Fibroblast of gingiva (primary cell): ENCODE measurements at regions not wholly inside any gene's neighbourhood (a gene's known extent, or its start where the extent isn't known, plus 50 kb on each side); places are given as distances from the start of the nearest gene placed in this dataset.

Experiments used
- DNase-seq: peaks from one replicate; pipeline ENCODE4 v3.0.0-alpha.2; 2011; ENCODE audit warnings: low read depth

DNA sequence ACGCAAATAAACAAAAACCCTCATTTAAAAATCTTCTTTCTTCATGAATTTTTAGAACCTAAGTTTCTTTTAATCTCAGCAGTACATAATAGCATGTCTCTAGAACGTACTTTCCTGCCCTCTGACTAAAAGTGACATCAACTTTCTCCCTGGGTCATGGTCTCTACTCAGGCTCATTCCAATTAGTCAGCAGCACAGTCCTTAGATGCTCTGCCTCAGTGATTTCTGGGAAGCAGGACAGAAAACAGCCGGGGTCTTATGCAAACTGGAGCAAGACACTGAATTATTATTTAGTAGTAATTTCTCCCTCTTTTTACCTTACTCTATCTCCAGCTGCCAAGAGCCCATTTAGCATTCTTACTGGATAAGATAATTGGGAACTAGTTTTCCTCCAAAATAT is 365.2 kb downstream of the TUSC7 start:
- DNase-seq, result no peak

DNA sequence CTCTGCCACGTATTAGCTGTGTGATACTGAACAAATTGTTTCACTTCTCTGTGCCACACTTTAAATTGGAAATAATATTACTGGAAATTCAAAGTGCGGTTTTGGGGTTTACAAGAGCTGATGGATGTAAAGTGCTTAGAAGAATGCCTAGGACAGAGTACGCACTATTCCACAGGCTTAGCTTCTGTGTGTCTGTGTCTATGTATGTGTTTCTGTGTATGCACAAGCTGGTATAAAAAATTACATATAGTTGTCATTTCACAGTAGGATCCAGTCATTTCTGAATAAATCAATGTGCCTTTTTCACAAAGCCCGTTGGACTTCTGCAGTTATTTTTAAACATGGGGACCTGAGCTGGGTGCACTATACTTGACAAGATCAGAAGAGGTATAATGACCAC is 370.4 kb downstream of the TUSC7 start:
- DNase-seq, result no peak

DNA sequence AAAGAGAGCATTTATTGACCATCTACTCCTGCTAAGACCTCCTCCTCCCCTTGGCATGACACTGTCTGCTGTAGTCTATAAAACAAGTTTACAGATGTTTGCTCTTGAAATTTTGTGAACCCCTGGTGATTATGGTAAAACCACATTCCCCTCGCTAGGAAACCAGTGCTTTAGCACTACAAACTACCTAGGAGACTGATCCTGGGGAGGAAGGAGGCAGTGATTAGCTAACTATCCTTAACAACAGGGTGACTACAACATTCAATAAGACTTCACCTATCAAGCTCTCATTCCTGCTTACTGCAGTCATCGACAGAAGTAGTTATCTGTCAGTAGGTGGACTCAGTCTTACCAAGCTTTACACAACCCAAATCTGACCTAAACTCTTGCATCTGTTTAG is 371.3 kb downstream of the TUSC7 start:
- DNase-seq, result no peak

GRCh38 chr3:117084277-117084676 is 374.7 kb downstream of the TUSC7 start:
- DNase-seq, result no peak

DNA sequence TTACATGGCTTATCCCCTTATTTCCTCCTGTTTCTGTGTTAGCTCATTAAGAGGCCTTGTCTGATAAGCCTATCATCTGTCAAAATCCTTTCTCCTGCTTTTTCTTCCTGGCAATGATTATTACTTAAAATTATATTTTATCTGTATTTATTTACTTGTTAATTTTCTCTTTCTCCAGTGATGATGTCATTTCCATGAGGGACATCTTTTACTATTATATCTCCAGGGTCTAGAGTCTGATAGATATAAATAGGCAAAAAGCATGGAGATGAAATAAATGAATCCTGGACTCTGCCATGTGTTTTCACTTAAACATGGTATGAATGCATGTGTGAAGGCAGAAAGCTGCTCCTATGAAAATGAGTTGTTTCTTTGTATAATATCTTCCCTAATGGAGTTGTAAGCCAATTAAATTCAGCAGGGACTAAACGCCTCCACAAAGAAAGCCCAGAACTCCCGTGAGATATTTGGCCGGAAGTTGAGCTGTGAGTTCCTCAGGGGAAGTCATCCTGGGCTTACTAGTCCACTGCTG is 375.2 kb downstream of the TUSC7 start:
- DNase-seq, result no peak

- no peak for DNase-seq
Measured at GRCh38 chr3:117091676-117092075, 382.1 kb downstream of the TUSC7 start.

GRCh38 chr3:117096549-117096948 is 387.0 kb downstream of the TUSC7 start:
- DNase-seq, result no peak

DNA sequence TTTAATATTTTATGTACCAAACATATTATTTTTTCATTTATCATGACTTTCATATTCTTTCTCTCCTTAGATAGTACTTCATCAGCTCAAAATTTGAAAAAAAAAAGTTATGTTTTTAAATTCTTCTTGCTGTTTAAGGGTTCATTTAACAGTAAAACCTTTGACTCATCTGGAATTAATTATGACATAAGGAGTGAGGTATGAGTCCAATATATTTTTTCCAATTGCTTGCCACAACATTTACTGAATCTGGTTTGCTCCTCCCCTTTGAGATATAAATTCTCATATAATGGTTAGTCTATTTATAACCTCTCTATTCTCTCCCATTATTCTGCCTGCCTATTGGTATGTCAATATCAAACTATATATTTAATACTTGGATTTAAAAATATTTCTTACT is 387.8 kb downstream of the TUSC7 start:
- peak; percentile 6 for DNase-seq

- DNase-seq, result peak; percentile 45
Measured at GRCh38 chr3:117101697-117102096, 392.1 kb downstream of the TUSC7 start.

- DNase-seq, result no peak
Measured at GRCh38 chr3:117102426-117102825, 392.8 kb downstream of the TUSC7 start.

DNA sequence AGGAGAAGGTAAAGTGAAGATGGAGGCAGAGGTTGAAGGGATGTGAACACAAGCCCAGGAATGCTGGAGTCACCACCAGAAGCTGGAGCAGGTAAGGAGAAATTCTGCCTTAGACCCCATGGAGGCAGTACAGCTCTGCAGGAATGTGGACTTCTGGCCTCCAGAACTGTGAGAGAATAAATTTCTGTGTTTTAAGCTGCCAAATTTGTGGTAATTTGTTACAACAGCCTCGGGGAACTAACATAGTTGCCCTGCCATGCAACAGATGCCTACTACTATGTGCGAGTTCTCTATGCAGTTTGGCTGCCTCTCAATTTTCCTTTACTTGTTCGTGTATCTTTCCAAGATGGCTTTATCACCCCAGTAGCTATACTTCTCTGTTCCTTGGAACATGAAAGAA is 394.1 kb downstream of the TUSC7 start:
- peak; percentile 62 for DNase-seq

GRCh38 chr3:117104381-117104780 is 394.8 kb downstream of the TUSC7 start:
- peak; percentile 57 for DNase-seq

DNA sequence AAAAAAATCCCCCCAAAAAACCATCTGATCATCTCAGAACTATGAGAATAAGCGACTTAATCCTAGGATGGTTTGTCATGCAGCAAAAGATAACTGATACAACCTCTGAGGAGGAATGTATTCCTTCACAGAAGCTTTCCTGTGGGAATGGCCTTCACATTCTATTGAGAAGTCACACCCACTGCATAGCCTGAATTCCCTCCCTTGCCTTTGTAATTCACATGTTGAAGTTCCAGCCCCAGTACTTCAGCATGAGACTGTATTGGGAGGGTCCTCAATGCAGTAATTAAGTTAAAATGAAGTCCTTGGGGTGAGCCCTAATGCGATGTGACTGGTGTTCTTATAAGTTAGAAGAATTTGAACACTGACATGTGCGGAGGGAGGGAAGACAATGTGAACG is 395.2 kb downstream of the TUSC7 start:
- DNase-seq, result no peak

DNA sequence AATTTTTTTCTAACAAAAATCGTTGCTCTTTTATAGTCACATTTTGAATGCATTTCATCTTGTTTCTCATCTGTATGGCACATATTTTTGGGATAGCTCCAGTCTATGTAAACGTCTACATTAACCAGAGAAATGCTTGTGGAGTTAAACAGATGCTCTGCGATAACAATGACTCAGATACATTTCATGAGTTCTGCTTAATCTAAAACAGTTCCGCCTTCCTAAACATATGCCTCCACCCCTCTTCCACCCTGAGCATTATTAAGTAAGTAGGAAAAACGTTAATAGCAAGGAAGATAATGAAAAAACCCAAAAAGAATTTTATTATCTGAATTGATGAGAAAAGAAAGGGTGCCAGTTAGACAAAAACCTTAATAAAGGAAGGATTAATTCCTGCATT is 396.1 kb downstream of the TUSC7 start:
- DNase-seq, result peak; percentile 30

DNA sequence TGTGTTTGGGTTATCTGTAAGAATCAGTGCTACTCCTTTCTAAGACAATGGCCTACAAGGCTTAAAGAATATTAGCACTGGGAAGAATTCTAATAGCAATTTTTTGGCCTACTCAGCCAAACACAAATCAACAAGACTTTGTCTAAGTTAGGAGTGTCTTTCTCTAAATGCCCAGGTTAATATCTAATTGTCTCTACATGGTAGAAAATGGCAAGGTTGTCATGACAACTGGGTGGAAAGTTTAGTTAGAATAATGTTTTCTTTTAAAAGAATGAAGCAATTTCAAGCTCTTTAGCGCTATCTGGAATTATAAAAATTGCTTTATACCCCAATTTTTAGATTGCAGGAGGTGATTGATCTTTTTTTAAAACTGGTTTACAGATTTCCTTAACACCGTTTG is 396.8 kb downstream of the TUSC7 start:
- DNase-seq, result no peak

GRCh38 chr3:117107946-117108345 is 398.4 kb downstream of the TUSC7 start:
- DNase-seq, result no peak

GRCh38 chr3:117109178-117109577 is 399.6 kb downstream of the TUSC7 start:
- DNase-seq, result no peak

DNA sequence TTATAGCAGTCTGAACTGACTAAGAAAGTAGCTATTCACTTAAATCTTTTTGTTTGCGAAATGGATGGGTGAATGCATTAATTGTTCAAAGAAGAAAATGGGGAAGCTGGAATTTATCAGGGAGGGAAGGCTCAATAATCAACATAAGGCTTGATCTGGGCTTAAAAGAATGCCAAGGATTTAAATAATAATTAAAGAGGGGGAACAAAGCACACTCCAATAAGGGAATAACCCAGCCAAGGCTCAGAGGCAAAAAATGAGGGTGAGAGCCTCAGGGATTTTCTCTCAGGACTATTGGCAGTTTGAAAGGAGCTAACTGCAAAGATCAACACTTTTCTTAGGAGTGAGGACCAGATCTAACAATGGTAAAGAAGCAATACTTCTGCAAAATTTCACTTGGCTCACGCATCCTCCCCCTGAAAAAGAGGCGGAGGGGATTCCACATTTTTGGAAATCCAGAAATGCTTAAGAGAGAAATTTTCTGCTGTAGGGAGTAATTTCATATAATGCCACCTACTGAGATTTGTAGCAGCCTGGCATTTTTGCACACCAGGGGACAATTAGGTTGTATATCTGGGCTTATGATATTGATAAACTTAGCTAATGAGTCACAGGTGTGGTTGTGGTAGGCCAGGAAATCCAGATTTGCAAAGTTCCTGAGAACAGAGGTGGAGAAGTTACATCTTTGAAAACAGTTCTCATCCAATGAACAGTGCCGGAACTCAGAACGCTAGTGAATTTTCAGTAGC is 405.1 kb downstream of the TUSC7 start:
- no peak for DNase-seq

DNA sequence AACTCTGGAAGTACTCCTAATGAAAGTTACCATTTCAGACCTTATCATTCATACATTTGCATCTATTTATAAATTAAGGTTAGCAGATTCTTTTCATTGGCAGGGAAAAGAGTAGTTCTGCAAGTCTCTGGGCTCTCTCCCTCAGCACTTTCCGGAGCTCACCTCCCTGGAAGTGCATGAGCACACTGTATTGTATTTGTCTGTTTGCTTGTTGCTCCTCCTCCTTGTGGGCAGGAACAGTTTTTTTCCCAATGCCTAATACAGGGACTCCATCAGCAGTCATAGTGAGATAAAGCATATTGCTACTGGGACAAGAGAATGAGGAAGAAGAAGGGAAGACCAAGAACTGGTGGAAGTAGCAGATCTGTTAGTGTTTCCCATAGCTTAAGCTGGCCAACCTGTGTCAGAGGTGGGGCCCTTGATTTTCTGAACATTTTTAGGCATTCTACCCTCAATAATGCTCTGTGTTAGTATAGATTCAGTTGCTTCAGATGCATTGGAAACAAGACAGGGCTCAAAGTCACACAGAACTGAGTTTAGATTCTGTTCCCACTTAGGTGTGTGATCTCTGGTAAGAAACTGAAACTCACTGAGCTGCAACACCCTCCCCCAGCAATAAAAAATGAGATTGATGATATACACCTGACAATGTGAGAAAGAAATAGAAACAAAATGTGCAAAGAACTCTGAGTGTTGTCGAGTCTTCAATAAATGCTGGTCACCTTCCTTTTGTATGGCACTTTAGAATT is 407.8 kb downstream of the TUSC7 start:
- DNase-seq, result no peak

DNA sequence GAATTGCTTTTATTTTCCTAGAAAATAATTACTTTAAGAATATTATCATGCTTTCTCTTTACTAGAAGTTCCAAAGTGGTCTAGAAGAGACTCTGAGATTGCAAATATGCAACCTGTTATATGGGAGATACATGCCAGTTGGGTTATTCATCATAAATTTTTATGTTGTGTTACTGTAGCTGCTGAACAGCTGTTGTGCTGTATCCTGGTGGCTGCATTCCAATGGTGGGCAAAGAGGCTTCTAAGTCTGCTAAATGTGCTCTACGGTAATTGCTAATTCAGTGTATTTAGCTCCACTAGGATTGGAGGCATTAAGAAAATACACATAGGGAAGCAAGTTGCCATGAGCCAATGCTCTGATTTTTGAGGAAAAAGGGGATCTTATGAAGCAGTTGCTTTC is 409.0 kb downstream of the TUSC7 start:
- DNase-seq, result peak; percentile 2

DNA sequence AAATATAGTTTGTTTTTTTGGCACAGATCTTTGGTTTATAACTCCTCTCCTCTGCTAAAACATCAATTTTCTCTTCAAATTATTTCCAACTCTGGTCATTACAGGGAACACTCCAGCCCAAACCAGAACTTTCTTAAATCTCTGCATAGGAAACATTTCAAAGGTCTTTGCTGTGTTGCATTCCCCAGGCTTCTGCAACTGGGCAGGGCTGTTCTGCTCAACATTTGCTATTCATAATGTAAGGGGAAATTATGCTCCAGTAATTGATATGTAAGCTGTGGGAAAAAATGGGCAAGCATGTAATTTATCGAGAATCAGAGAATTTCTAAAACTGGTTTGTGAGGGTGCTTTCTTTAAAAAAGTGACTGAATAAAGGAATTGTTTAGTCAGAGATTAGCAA is 410.4 kb downstream of the TUSC7 start:
- no peak for DNase-seq

GRCh38 chr3:117122609-117123008 is 413.0 kb downstream of the TUSC7 start:
- no peak for DNase-seq

GRCh38 chr3:117126460-117126859 is 416.9 kb downstream of the TUSC7 start:
- no peak for DNase-seq
